GM20431 (cell line): ENCODE measurements at regions not wholly inside any gene's neighbourhood (a gene's known extent, or its start where the extent isn't known, plus 50 kb on each side); places are given as distances from the start of the nearest gene placed in this dataset.

Experiments
- in situ Hi-C: fragments of 300-500 bp; cut with MseI, MboI; formaldehyde crosslinking; loops from one replicate; pipeline ENCODE4 v1.15.0; 2020; ENCODE audit warnings: low sequenced_read_pairs; ENCODE audit not compliant: unreplicated experiment

- in situ Hi-C loops, result no loop called here
Measured at GRCh38 chr5:67462147-67462546, 265.5 kb upstream of the CD180 start.

DNA sequence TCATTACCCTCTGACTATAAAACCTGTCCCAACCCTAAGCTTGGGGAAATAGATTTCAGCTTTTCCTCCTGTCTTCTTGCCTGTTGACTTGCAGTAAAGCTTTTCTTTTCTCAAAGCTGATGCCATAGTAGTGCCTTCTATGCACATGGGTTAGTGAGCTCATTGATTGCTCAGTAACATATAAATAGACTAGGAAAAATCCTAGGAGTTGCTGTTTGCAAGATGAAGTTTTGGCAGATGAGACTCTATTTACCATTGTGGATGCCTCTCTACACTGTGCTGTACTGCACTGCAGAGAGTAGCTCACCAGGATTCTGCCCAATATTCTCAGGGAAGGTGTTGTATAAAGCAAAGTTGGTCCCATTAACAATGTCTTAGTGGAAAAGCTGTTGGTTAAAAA, 262.7 kb upstream of the CD180 start:
- in situ Hi-C loops, result no loop called here

- in situ Hi-C loops, result no loop called here
Measured at GRCh38 chr5:67455970-67456369, 259.4 kb upstream of the CD180 start.

DNA sequence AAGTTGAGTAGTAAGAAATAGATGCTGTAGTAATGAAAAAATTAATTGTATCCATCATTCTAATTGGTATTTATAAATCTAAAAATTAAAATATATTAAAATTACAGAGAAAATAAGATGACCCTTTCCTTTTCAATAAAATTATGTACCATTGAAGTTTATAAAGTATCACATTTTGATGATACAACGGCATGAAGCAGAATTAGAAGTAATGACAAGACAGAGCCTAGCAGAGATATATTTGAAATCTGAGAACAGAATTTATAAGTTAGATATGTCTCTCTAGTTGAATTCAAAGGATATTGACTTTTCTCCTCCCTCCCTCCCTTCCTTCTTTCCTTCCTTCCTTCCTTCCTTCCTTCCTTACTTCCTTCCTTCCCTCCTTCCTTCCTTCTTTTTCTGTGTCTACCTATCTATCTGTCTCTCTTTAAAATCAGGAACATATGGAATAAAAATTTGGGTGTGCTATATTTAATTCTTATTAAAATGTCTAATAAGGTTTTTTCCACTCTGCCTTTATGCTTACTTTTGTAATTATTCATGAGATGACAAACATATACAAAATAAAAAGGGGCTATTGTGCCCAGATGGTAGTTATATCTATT, 258.5 kb upstream of the CD180 start:
- in situ Hi-C loops, result no loop called here

DNA sequence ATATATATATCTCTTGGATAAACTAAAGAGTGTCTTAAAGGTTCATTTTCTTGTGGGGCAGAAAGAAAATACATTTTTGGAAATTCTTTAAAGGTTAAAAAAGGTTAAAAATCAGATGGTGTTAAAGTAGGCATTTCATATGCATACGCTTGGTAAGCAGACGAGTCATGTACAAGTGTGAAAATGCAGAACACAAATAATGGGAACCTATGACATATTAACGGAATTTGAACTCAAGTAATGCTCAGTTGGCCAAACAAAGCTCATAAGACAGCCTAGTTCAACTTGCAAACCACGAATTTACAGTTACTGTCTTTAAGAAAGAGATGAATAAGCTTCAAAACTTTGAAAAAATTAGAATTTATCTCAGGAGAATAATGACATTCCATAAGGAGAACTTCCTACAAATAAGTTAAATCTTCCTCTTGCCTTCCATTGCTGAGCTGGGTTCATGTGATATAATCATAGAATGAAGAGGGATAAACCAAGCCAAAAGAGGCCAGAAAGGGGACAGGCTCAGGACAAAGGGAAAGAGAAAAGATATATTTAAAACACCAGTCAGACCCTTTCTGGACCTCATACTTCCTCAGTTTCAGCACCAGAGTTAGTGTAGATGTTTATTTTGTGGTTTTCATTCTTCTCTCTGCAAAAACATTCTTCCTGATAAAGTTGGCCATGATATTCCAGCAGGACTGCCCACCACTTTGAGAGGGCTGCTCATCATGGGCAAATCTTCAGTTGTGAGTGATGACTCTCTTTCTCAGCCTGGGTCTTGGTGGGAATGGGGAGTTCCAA, 256.7 kb upstream of the CD180 start:
- in situ Hi-C loops, result no loop called here

GRCh38 chr5:67451640-67452279, 255.2 kb upstream of the CD180 start:
- in situ Hi-C loops, result no loop called here

- in situ Hi-C loops, result no loop called here
Measured at GRCh38 chr5:67447732-67448131, 251.1 kb upstream of the CD180 start.

GRCh38 chr5:67437905-67438845, 241.6 kb upstream of the CD180 start:
- in situ Hi-C loops, result no loop called here

DNA sequence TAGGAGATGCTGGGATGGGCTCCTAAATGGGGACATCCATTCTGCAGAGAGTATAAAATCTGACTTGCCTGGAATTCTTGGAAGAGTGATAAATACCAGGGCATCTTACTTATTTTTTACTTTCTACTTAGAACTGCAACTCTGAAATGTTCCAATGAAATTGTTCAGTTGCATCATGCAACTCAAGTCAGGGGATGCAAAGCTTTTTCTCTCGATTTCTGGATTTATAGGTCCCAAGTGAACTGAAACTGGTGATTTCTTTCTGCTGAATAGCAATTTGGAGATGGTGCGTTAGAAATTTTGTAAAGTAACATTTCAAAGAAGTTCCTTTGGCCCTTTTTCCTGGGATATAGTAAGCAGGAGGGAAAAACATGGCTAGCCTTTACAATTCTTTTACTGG, 238.4 kb upstream of the CD180 start:
- in situ Hi-C loops, result no loop called here

- in situ Hi-C loops, result no loop called here
Measured at GRCh38 chr5:67434466-67434865, 237.9 kb upstream of the CD180 start.

DNA sequence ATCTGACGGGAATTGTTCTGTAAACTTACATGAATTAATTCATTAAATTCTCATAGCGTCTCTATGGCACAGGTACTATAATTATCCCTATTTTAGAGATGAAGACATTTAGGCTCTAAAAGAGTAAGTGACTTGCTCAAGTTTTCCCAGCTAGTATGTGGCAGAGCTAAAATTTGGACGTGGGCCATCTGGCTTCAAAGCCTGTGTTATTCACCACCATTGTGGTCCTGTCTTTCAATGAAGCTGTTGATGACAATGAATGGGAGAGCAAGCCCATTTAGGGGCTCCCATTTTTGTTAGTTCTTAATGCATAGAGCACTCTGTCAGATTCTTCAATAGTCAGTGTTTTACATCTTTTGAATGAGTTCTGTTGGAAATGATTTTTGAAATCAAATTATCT, 236.0 kb upstream of the CD180 start:
- in situ Hi-C loops, result no loop called here

GRCh38 chr5:67431191-67431590, 234.6 kb upstream of the CD180 start:
- in situ Hi-C loops, result no loop called here

DNA sequence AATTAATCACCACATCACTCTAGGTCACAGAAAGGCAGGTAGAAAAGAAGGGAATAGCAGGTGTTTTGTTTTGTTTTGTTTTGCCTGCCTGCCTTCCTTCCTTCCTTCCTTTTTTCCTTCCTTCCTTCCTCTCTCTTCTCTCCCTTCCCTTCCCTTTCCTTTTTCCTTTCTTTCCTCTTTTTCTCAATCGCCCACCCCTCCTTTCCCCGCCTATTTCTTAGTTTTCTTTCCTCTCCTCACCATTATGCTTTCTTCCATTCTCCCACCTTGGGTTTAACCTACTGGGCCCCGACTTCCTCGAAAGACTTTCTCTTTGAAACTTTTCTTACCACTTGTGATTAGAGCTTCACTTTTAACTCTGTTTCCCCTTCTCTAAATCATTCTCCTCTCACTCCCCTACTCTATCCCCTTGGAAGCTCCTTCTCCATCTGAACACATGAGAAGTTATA, 231.3 kb upstream of the CD180 start:
- in situ Hi-C loops, result no loop called here

- in situ Hi-C loops, result no loop called here
Measured at GRCh38 chr5:67426961-67427849, 230.6 kb upstream of the CD180 start.

- in situ Hi-C loops, result no loop called here
Measured at GRCh38 chr5:67425514-67425913, 228.9 kb upstream of the CD180 start.

DNA sequence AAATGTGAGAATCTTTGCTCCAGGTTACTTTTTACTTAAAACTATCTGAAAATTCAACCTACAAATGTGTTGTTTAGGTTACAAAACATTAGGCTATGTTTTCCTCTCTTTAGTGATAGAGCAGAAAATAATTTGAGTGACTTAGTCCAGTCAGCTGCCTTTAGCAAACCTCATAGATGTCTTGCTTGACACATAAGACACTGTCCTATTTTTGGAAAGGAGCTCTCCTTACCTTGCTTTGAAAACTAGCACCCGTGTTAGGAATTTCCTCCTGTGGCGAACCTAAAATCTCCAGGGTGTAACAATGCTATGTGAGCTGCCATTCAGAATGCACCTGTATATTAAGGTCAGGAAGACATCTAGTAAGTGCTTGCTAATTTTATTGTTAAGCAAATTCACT, 221.2 kb upstream of the CD180 start:
- in situ Hi-C loops, result no loop called here

DNA sequence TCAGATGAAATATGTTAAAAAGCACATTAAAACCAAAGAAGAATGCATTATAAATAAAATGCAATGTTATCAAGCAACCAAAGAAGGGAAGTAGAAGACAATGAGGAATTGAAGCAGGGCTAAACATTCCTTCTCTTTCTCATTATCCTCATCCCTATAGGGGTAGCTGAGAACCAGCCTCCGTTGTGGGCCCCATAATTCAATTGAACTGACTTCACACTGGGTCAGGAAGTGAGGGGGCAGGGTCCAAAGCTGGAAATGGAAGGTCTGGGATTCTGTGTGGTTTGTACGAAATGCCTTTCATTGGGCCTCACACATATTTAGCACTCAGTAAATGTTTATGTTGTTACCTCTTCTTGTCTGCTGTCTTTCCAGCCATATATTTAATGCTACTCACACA, 220.4 kb upstream of the CD180 start:
- in situ Hi-C loops, result no loop called here

GRCh38 chr5:67416133-67416937, 219.7 kb upstream of the CD180 start:
- in situ Hi-C loops, result no loop called here

DNA sequence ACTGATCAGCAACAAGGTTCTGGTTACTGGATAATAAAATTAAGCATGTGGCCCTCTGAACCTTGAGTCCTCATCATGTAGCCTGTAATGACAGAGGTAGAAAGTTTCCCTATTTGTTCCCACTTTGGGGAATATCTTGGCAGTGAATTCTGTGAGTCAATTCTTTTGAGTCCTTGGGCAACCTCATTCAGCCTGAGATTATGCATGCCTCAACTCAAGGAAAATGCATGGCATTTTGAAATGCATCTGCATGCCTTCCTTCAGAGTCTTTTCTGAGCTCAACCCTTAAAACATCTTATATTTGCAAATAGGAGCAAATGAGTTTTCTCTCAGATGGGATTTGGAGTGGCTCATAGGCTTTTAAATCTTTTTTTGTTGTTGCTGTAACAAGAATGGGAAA, 218.1 kb upstream of the CD180 start:
- in situ Hi-C loops, result no loop called here
